H1 (cell line): ENCODE measurements at regions not wholly inside any gene's neighbourhood (a gene's known extent, or its start where the extent isn't known, plus 50 kb on each side); places are given as distances from the start of the nearest gene placed in this dataset.

Experiments used
- CTCF ChIA-PET: fragments of 300-600 bp; sonication (Branson Sonifier 250); formaldehyde crosslinking; loops from one replicate; lab custom pipeline; 2021; ENCODE audit not compliant: partially characterized antibody; lab: Charles Lee
- POLR2A ChIA-PET: fragments of 300-600 bp; sonication (Branson Sonifier 250); formaldehyde crosslinking; loops from one replicate; lab custom pipeline; 2021; ENCODE audit warnings: inconsistent platforms; ENCODE audit not compliant: partially characterized antibody; lab: Charles Lee
- DNase-seq, 2 experiments: peaks; one replicate each; pipeline versions ENCODE4 v3.0.0 to v3.0.0-alpha.2; 2010 to 2022; ENCODE audit warnings: low spot score in 2 of 2, low read depth in 1 of 2, mixed read lengths in 1 of 2
- FAIRE-seq: peaks from 2 replicates; lab custom pipeline; 2011; peaks lifted over from hg19 to GRCh38; lab: Jason Lieb, UNC
- H2AFZ ChIP-seq: 2 replicates; pipeline ENCODE4 v1.8.1; 2012; ENCODE audit warnings: low read length, inconsistent platforms
- H2AK5ac ChIP-seq: 2 replicates; pipeline ENCODE4 v1.6.1; 2013; ENCODE audit warnings: low read depth, low read length
- H2BK120ac ChIP-seq: replicated peaks from 2 replicates; pipeline ENCODE3; 2013; ENCODE audit warnings: low read depth, low read length, inconsistent platforms
- H2BK12ac ChIP-seq: 2 replicates; pipeline ENCODE4 v1.6.1; 2013; ENCODE audit warnings: low read depth, low read length
- H2BK15ac ChIP-seq: 2 replicates; pipeline ENCODE4 v1.6.1; 2013; ENCODE audit warnings: low read length
- H2BK20ac ChIP-seq: 2 replicates; pipeline ENCODE4 v1.6.1; 2013; ENCODE audit warnings: low read length
- H2BK5ac ChIP-seq: 2 replicates; pipeline ENCODE4 v1.6.1; 2013; ENCODE audit warnings: low read depth, low read length
- H3K14ac ChIP-seq: 2 replicates; pipeline ENCODE4 v1.6.1; 2013; ENCODE audit warnings: inconsistent platforms; ENCODE audit not compliant: insufficient read length
- H3K18ac ChIP-seq: 2 replicates; pipeline ENCODE4 v1.6.1; 2013; ENCODE audit warnings: low read length; ENCODE audit errors: extremely low read depth
- H3K23ac ChIP-seq: 2 replicates; pipeline ENCODE4 v1.6.1; 2013; ENCODE audit warnings: inconsistent platforms; ENCODE audit not compliant: insufficient read length
- H3K23me2 ChIP-seq: 2 replicates; pipeline ENCODE4 v1.6.1; 2013; ENCODE audit warnings: low read depth, low read length
- H3K27ac ChIP-seq: 2 replicates; pipeline ENCODE4 v1.6.1; 2011; ENCODE audit warnings: low read depth, low read length, inconsistent platforms
- H3K27me3 ChIP-seq, 4 experiments: replicated peaks in 1 of 4; 1 replicate in 1 of 4; 2 replicates in 3 of 4; pipeline versions ENCODE4 v1.6.1 to v1.8.1; 2011 to 2013; ENCODE audit warnings: low read length in 3 of 4, mild to moderate bottlenecking in 3 of 4, inconsistent platforms in 2 of 4, mixed read lengths in 2 of 4, moderate library complexity in 1 of 4; ENCODE audit not compliant: control insufficient read depth in 3 of 4, insufficient read depth in 3 of 4; ENCODE audit errors: extremely low read depth in 1 of 4
- H3K36me3 ChIP-seq, 4 experiments: 2 replicates each; pipeline versions ENCODE4 v1.6.1 to v1.8.1; 2011 to 2013; ENCODE audit warnings: mild to moderate bottlenecking in 4 of 4, low read length in 3 of 4, moderate library complexity in 2 of 4, control low read depth in 1 of 4, inconsistent platforms in 1 of 4; ENCODE audit not compliant: insufficient read depth in 4 of 4, control insufficient read depth in 2 of 4
- H3K4ac ChIP-seq: replicated peaks from 2 replicates; pipeline ENCODE3; 2013; ENCODE audit warnings: low read length, low read depth, mixed read lengths, inconsistent platforms; ENCODE audit not compliant: insufficient read length
- H3K4me1 ChIP-seq, 4 experiments: replicated peaks in 1 of 4; 1 replicate in 1 of 4; 2 replicates in 3 of 4; pipeline versions ENCODE4 v1.6.1 to v1.8.1; 2011 to 2013; ENCODE audit warnings: low read length in 3 of 4, inconsistent platforms in 2 of 4, mixed read lengths in 1 of 4; ENCODE audit not compliant: insufficient read depth in 4 of 4, control insufficient read depth in 3 of 4
- H3K4me2 ChIP-seq, 2 experiments: 2 replicates each; pipeline versions ENCODE4 v1.6.1 to v1.8.1; 2011 to 2013; ENCODE audit warnings: low read depth in 2 of 2, low read length in 2 of 2, control low read depth in 1 of 2, inconsistent platforms in 1 of 2, mild to moderate bottlenecking in 1 of 2; ENCODE audit not compliant: insufficient read depth in 1 of 2
- H3K4me3 ChIP-seq, 4 experiments: fragments of 200-600, 300-600 bp in 1 of 4; sonication (generic), shearing (Covaris generic), sonication (Bioruptor Twin) in 1 of 4; 2 replicates each; pipeline versions ENCODE4 v1.5.1 to v1.8.1; 2011 to 2016; ENCODE audit warnings: low read length in 4 of 4, low read depth in 3 of 4, control low read depth in 2 of 4, inconsistent platforms in 2 of 4, mild to moderate bottlenecking in 2 of 4, mixed read lengths in 1 of 4, moderate library complexity in 1 of 4; ENCODE audit not compliant: insufficient read depth in 2 of 4; ENCODE audit errors: extremely low read depth in 1 of 4
- H3K56ac ChIP-seq: replicated peaks from 2 replicates; pipeline ENCODE3; 2013; ENCODE audit warnings: low read depth, mild to moderate bottlenecking, mixed read lengths, low read length, inconsistent platforms; ENCODE audit not compliant: insufficient read length
- H3K79me1 ChIP-seq: 2 replicates; pipeline ENCODE4 v1.6.1; 2013; ENCODE audit warnings: low read depth, low read length, control low read depth
- H3K79me2 ChIP-seq, 2 experiments: 2 replicates each; pipeline versions ENCODE4 v1.6.1 to v1.8.1; 2012 to 2013; ENCODE audit warnings: low read length in 2 of 2, mild to moderate bottlenecking in 2 of 2, inconsistent platforms in 1 of 2; ENCODE audit not compliant: insufficient read depth in 2 of 2, control insufficient read depth in 1 of 2
- H3K9ac ChIP-seq, 4 experiments: replicated peaks in 1 of 4; 1 replicate in 1 of 4; 2 replicates in 3 of 4; pipeline versions ENCODE4 v1.6.1 to v1.8.1; 2011 to 2013; ENCODE audit warnings: low read depth in 3 of 4, low read length in 3 of 4, control low read depth in 2 of 4, mild to moderate bottlenecking in 2 of 4, moderate library complexity in 2 of 4, inconsistent platforms in 1 of 4; ENCODE audit errors: extremely low read depth in 1 of 4
- H3K9me3 ChIP-seq, 2 experiments: 2 replicates each; pipeline versions ENCODE4 v1.6.1 to v1.8.1; 2012 to 2013; ENCODE audit warnings: mild to moderate bottlenecking in 2 of 2, moderate library complexity in 2 of 2, control low read depth in 1 of 2, inconsistent platforms in 1 of 2, low read depth in 1 of 2, low read length in 1 of 2, mixed read lengths in 1 of 2; ENCODE audit not compliant: insufficient read depth in 2 of 2
- H4K20me1 ChIP-seq, 2 experiments: replicated peaks in 1 of 2; 2 replicates each; pipeline versions ENCODE3 to v1.8.1; 2011 to 2013; ENCODE audit warnings: inconsistent platforms in 2 of 2, low read length in 2 of 2, mild to moderate bottlenecking in 1 of 2; ENCODE audit not compliant: insufficient read depth in 2 of 2, control insufficient read depth in 1 of 2
- H4K5ac ChIP-seq: 2 replicates; pipeline ENCODE4 v1.6.1; 2013; ENCODE audit warnings: low read length, low read depth, mixed read lengths, inconsistent platforms; ENCODE audit not compliant: insufficient read length
- H4K8ac ChIP-seq: 2 replicates; pipeline ENCODE4 v1.8.0; 2013; ENCODE audit warnings: mild to moderate bottlenecking, moderate library complexity, low read length, inconsistent platforms; ENCODE audit not compliant: insufficient read depth; ENCODE audit errors: extremely low read depth
- H4K91ac ChIP-seq: replicated peaks from 2 replicates; pipeline ENCODE3; 2013; ENCODE audit warnings: low read length, mixed read lengths, inconsistent platforms; ENCODE audit not compliant: insufficient read length
- ASH2L ChIP-seq: fragments of 200-600, 300-600 bp; sonication (generic); IDR thresholded peaks from one replicate; pipeline ENCODE4 v1.7.1; 2017; ENCODE audit warnings: low read length
- JUN ChIP-seq: IDR thresholded peaks from 2 replicates; pipeline ENCODE4 v1.6.1; 2011; ENCODE audit warnings: low read depth, mild to moderate bottlenecking, improper control_type of control experiment, low read length
- WGBS, 2 experiments: shearing (Covaris generic) in 1 of 2; methylation state at CpG; one replicate each; pipeline versions ENCODE4 v1.1.6 to v1.1.7; 2013 to 2015; ENCODE audit warnings: low lambda C conversion rate in 2 of 2, mixed read lengths in 2 of 2, inconsistent platforms in 1 of 2, low coverage in 1 of 2, missing lambda C conversion rate in 1 of 2; ENCODE audit not compliant: insufficient replicate concordance in 2 of 2, insufficient coverage in 1 of 2, insufficient read length in 1 of 2; ENCODE audit errors: extremely low coverage in 1 of 2, missing lambda C conversion rate in 1 of 2; 5-methylcytosine and 5-hydroxymethylcytosine counted together
- TF ChIP-seq, protein P1 (sequence below): IDR thresholded peaks from 2 replicates; pipeline ENCODE4 v1.6.1; 2011; ENCODE audit warnings: low read length, improper control_type of control experiment

DNA sequence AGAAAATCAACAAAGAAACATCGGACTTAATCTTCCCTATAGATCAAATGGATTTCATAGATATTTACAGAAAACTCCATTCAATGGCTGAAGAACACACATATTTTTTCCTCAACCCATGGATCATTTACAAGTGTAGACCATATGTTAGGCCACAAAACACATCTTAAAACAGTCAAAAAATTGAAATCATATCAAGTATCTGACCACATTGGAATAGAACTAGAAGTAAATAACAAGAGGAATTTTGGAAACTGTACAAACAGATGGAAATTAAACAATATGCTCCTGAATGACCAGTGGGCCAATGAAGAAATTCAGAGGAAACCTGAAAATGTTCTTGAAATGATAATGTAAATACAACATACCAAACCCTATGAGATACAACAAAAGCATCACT, 323.1 kb upstream of the GPR149 start:
- no peaks in the 10 kb centered on the region for H3K79me2 ChIP-seq
- no peak overlapping the region for H2AK5ac ChIP-seq
- H4K8ac ChIP-seq: no peak overlapping the region
- no peaks in the 10 kb centered on the region for H3K9me3 ChIP-seq
- H3K36me3 ChIP-seq: no peaks in the 10 kb centered on the region
- TF ChIP-seq ASH2L: no peak
- TF ChIP-seq, protein P1, sequence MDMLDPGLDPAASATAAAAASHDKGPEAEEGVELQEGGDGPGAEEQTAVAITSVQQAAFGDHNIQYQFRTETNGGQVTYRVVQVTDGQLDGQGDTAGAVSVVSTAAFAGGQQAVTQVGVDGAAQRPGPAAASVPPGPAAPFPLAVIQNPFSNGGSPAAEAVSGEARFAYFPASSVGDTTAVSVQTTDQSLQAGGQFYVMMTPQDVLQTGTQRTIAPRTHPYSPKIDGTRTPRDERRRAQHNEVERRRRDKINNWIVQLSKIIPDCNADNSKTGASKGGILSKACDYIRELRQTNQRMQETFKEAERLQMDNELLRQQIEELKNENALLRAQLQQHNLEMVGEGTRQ: no peak
- no peak for TF ChIP-seq JUN
- 82% methylated on average over 1 of the region's 1 CpG; no CpG with 5 or more reads in 1 of the 2 experiments for WGBS, 2 experiments
- ChIA-PET CTCF (no interaction called here), POLR2A (no interaction called here)
- H2AFZ ChIP-seq: no peak overlapping the region
- DNase-seq: no peak
- H3K23ac ChIP-seq: no peak overlapping the region
- no peaks in the 10 kb centered on the region for H4K20me1 ChIP-seq
- H2BK12ac ChIP-seq: no peak overlapping the region
- H2BK120ac ChIP-seq: no peak overlapping the region
- no peak overlapping the region for H3K4me3 ChIP-seq
- H3K4me1 ChIP-seq: no peaks in the 10 kb centered on the region
- H3K27me3 ChIP-seq: no peaks in the 10 kb centered on the region
- H3K4ac ChIP-seq: no peak overlapping the region
- H3K27ac ChIP-seq: no peak overlapping the region
- H2BK20ac ChIP-seq: no peak overlapping the region
- no peak overlapping the region for H4K5ac ChIP-seq
- no peak overlapping the region for H4K91ac ChIP-seq
- no peak overlapping the region for H3K14ac ChIP-seq
- H2BK15ac ChIP-seq: no peak overlapping the region
- no peak overlapping the region for H3K9ac ChIP-seq
- no peak overlapping the region for H3K4me2 ChIP-seq
- no peak overlapping the region for H2BK5ac ChIP-seq
- no peak overlapping the region for H3K56ac ChIP-seq
- no peak for FAIRE-seq
- H3K79me1 ChIP-seq: no peaks in the 10 kb centered on the region
- no peak overlapping the region for H3K18ac ChIP-seq
- H3K23me2 ChIP-seq: no peaks in the 10 kb centered on the region
